Small intestine (tissue), 7 donors: ENCODE measurements at regions not wholly inside any gene's neighbourhood (a gene's known extent, or its start where the extent isn't known, plus 50 kb on each side); places are given as distances from the start of the nearest gene placed in this dataset.
"Not testable (repeated sequence)": the region's sequence is repeated elsewhere in the genome, so short reads cannot be mapped to it uniquely, and the experiment has no call there.

Experiments used
- DNase-seq, 2 donors: peaks; one replicate each; pipeline versions ENCODE4 v3.0.0 to v3.0.0-alpha.2; 2013
- FAIRE-seq: peaks from 2 replicates; lab custom pipeline; 2012; peaks lifted over from hg19 to GRCh38; lab: Jason Lieb, UNC
- H3K27ac ChIP-seq, 3 donors: one replicate each; pipeline ENCODE4 v1.5.1; 2013; ENCODE audit warnings: low read length in 2 of 3, mild to moderate bottlenecking in 2 of 3, control low read depth in 1 of 3, inconsistent platforms in 1 of 3, low read depth in 1 of 3, moderate library complexity in 1 of 3
- H3K27me3 ChIP-seq, 3 donors: one replicate each; pipeline ENCODE4 v1.6.1; 2013; ENCODE audit warnings: low read length in 3 of 3, inconsistent platforms in 1 of 3; ENCODE audit not compliant: control insufficient read depth in 3 of 3, insufficient read depth in 3 of 3
- H3K36me3 ChIP-seq, 3 donors: one replicate each; pipeline ENCODE4 v1.6.1; 2013; ENCODE audit warnings: low read length in 3 of 3, inconsistent platforms in 1 of 3, low read depth in 1 of 3, mild to moderate bottlenecking in 1 of 3, moderate library complexity in 1 of 3; ENCODE audit not compliant: control insufficient read depth in 3 of 3, insufficient read depth in 2 of 3
- H3K4me1 ChIP-seq, 3 donors: one replicate each; pipeline ENCODE4 v1.6.1; 2013; ENCODE audit warnings: low read length in 2 of 3, inconsistent platforms in 1 of 3, low read depth in 1 of 3, mild to moderate bottlenecking in 1 of 3, moderate library complexity in 1 of 3; ENCODE audit not compliant: control insufficient read depth in 3 of 3, insufficient read depth in 2 of 3
- H3K4me3 ChIP-seq, 3 donors: one replicate each; pipeline ENCODE4 v1.5.1; 2013; ENCODE audit warnings: low read length in 3 of 3, control low read depth in 1 of 3, inconsistent platforms in 1 of 3, low read depth in 1 of 3, mild to moderate bottlenecking in 1 of 3, moderate library complexity in 1 of 3
- H3K9me3 ChIP-seq, 2 donors: one replicate each; pipeline ENCODE4 v1.6.1; 2013; ENCODE audit warnings: low read depth in 1 of 2, low read length in 1 of 2; ENCODE audit not compliant: control insufficient read depth in 2 of 2, insufficient read depth in 1 of 2
- WGBS, 3 donors: extraction: QIAGEN DNeasy Blood & Tissue Kit; methylation state at CpG; one replicate each; pipeline ENCODE4 v1.1.7; 2013; 5-methylcytosine and 5-hydroxymethylcytosine counted together
- donor health status: healthy with polysubstance abuse.
- donor health status: control.
- donor health status: control.
- donor health status: Bipolar disorder and iron deficiency.
- donor health status: healthy.

- not testable (repeated sequence) for H3K36me3 ChIP-seq, FAIRE-seq, H3K27me3 ChIP-seq, H3K4me3 ChIP-seq, H3K27ac ChIP-seq, H3K4me1 ChIP-seq, H3K9me3 ChIP-seq
- peak in 1 of 2 donors; percentile 17 for DNase-seq
- 41 to 57% (median 48%) methylated on average over 9 to 14 of the region's 14 CpGs for WGBS, 3 donors
Measured at GRCh38 chr10:84761994-84762614, 433.7 kb downstream of the CCSER2 start.

GRCh38 chr10:84762754-84763394 lies 434.5 kb downstream of the CCSER2 start:
- Histone ChIP-seq H3K4me1 (no peaks in the 10 kb centered on the region), H3K9me3 (no peaks in the 10 kb centered on the region), H3K4me3 (no peak overlapping the region), H3K36me3 (no peaks in the 10 kb centered on the region), H3K27me3 (no peaks in the 10 kb centered on the region), H3K27ac (no peak overlapping the region)
- WGBS, 3 donors, result 84 to 90% (median 86%) methylated on average over 16 of the region's 16 CpGs
- no peak for DNase-seq
- no peak for FAIRE-seq

GRCh38 chr10:84763965-84764364 lies 435.6 kb downstream of the CCSER2 start:
- H3K4me3 ChIP-seq, result no peak overlapping the region
- DNase-seq, result no peak
- no peaks in the 10 kb centered on the region for H3K36me3 ChIP-seq
- no peak for FAIRE-seq
- H3K4me1 ChIP-seq, result no peaks in the 10 kb centered on the region
- no peaks in the 10 kb centered on the region for H3K27me3 ChIP-seq
- H3K9me3 ChIP-seq, result no peaks in the 10 kb centered on the region
- 44 to 62% (median 53%) methylated on average over 3 of the region's 3 CpGs for WGBS, 3 donors
- H3K27ac ChIP-seq, result no peak overlapping the region

- Histone ChIP-seq H3K4me3 (no peak overlapping the region), H3K36me3 (no peaks in the 10 kb centered on the region), H3K4me1 (no peaks in the 10 kb centered on the region), H3K27ac (no peak overlapping the region), H3K9me3 (no peaks in the 10 kb centered on the region), H3K27me3 (no peaks in the 10 kb centered on the region)
- no peak for DNase-seq
- FAIRE-seq, result no peak
- 88 to 95% (median 89%) methylated on average over 2 of the region's 2 CpGs for WGBS, 3 donors
Measured at GRCh38 chr10:84765086-84765485, 436.7 kb downstream of the CCSER2 start.

GRCh38 chr10:84765656-84766055 lies 437.3 kb downstream of the CCSER2 start:
- FAIRE-seq (no peak), DNase-seq (peak in 1 of 2 donors; percentile 41)
- Histone ChIP-seq H3K27me3 (no peaks in the 10 kb centered on the region), H3K27ac (no peak overlapping the region), H3K4me1 (no peaks in the 10 kb centered on the region), H3K4me3 (no peak overlapping the region), H3K9me3 (no peaks in the 10 kb centered on the region), H3K36me3 (no peaks in the 10 kb centered on the region)

- FAIRE-seq, result no peak
- 88 to 91% (median 88%) methylated on average over 13 of the region's 13 CpGs for WGBS, 3 donors
- no peaks in the 10 kb centered on the region for H3K27me3 ChIP-seq
Measured at GRCh38 chr10:84766923-84767322, 438.5 kb downstream of the CCSER2 start.

GRCh38 chr10:84768132-84768531 lies 439.7 kb downstream of the CCSER2 start:
- no peak for DNase-seq
- no peak for FAIRE-seq
- no peak overlapping the region for H3K27ac ChIP-seq
- no peaks in the 10 kb centered on the region for H3K27me3 ChIP-seq
- no peaks in the 10 kb centered on the region for H3K4me1 ChIP-seq
- H3K9me3 ChIP-seq, result no peaks in the 10 kb centered on the region
- no peak overlapping the region for H3K4me3 ChIP-seq
- H3K36me3 ChIP-seq, result no peaks in the 10 kb centered on the region
- 81 to 85% (median 82%) methylated on average over 4 of the region's 4 CpGs for WGBS, 3 donors

More at GRCh38 chr10:84766923-84767322, 438.5 kb downstream of the CCSER2 start:
- DNase-seq, result no peak
- Histone ChIP-seq H3K4me1 (no peaks in the 10 kb centered on the region), H3K4me3 (no peak overlapping the region), H3K9me3 (no peaks in the 10 kb centered on the region), H3K27ac (no peak overlapping the region), H3K36me3 (no peaks in the 10 kb centered on the region)

GRCh38 chr10:84770824-84771223 lies 442.4 kb downstream of the CCSER2 start:
- DNase-seq (no peak), FAIRE-seq (no peak)
- Histone ChIP-seq H3K4me3 (no peak overlapping the region), H3K27me3 (no peaks in the 10 kb centered on the region), H3K9me3 (no peaks in the 10 kb centered on the region), H3K27ac (no peak overlapping the region), H3K4me1 (no peaks in the 10 kb centered on the region), H3K36me3 (no peaks in the 10 kb centered on the region)

- DNase-seq (peak; percentile 8 to 37), FAIRE-seq (no peak)
- no peak overlapping the region for H3K27ac ChIP-seq
- WGBS, 3 donors, result 0 to 4% (median 4%) methylated on average over 1 of the region's 1 CpG
- H3K27me3 ChIP-seq, result no peaks in the 10 kb centered on the region
- H3K36me3 ChIP-seq, result no peaks in the 10 kb centered on the region
- H3K4me1 ChIP-seq, result no peaks in the 10 kb centered on the region
- H3K4me3 ChIP-seq, result no peak overlapping the region
- H3K9me3 ChIP-seq, result no peaks in the 10 kb centered on the region
Measured at GRCh38 chr10:84783386-84783785, 455.0 kb downstream of the CCSER2 start.
